Loucy (cell line): ENCODE measurements at regions not wholly inside any gene's neighbourhood (a gene's known extent, or its start where the extent isn't known, plus 50 kb on each side); places are given as distances from the start of the nearest gene placed in this dataset.
"Not testable (repeated sequence)": the region's sequence is repeated elsewhere in the genome, so short reads cannot be mapped to it uniquely, and the experiment has no call there.

Experiments used
- CTCF ChIP-seq: fragments of 200-600 bp; sonication (generic); conservative IDR thresholded peaks from 2 replicates; pipeline ENCODE4 v1.5.1; 2014; ENCODE audit warnings: mild to moderate bottlenecking, antibody characterized with exemption, low read length
- EZH2phosphoT487 ChIP-seq: fragments of 200-600 bp; IDR thresholded peaks from 2 replicates; pipeline ENCODE4 v1.6.1; 2018; ENCODE audit warnings: antibody characterized with exemption, mild to moderate bottlenecking, moderate library complexity, borderline replicate concordance

- TF ChIP-seq CTCF, EZH2phosphoT487: not testable (repeated sequence)
Observed at GRCh38 chr16:63633706-63634445, 1488.0 kb downstream of the CDH11 start.
